HG03342 (cell line): ENCODE measurements at regions not wholly inside any gene's neighbourhood (a gene's known extent, or its start where the extent isn't known, plus 50 kb on each side); places are given as distances from the start of the nearest gene placed in this dataset.
"Not testable (repeated sequence)": the region's sequence is repeated elsewhere in the genome, so short reads cannot be mapped to it uniquely, and the experiment has no call there.

Experiments
- ATAC-seq: cut with Tn5 transposase; IDR thresholded peaks from one replicate; pipeline ENCODE4 v1.9.1; 2021; ENCODE audit warnings: mild to moderate bottlenecking, moderate library complexity; ENCODE audit not compliant: unreplicated experiment

DNA sequence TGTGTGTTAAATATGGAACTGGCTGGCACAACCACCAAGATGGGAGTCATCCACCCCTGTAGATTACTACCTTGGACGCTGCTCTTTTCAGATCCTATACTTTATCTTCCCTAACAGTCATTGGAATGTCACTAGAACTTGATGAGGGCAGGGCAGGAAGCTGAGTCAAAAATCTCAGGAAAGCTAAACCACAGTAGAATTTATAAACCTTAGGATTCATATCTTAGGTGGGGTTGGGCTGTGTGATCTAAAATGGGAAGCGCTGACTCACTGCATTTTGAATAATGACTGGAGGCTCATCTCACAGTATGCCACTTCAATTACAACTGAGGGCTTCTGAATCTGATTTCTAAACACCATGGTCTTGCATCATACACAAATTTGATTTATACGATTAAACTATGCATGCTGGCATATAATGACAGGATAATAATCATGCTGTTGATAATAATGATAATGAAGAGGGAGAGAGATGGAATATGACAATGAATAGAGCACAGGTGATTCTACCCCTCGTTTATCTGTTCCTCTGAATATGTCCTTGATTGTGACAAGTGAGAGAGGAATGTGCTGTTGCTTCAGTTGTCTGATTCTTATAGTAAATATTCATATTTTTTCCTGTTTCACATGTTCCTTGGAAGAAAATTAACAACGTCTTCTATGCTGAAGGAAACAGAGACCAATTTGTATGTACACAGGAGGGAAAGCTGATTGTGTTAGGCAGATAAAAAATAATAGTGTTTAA lies 270.3 kb upstream of the HS3ST1 start:
- ATAC-seq: no peak

DNA sequence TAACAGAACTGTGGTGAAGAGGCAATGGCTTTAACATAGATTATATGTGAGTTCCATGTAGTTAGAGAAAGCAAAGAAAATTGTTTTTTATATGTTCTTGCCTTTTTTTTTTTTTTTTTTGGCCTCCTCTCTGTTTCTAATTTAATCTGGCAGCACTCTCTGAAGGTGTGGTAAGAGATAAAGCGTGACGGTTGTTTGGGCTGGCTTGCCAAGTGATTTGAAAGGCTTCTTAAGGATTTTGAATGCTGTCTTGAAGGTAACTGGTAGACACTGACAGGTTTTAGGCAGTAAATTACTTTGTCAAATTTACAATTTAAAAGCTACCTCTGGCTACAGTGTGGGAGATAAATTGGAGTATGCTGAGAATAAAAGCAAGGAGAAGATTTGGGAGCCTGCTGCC lies 269.3 kb upstream of the HS3ST1 start:
- ATAC-seq: no peak

DNA sequence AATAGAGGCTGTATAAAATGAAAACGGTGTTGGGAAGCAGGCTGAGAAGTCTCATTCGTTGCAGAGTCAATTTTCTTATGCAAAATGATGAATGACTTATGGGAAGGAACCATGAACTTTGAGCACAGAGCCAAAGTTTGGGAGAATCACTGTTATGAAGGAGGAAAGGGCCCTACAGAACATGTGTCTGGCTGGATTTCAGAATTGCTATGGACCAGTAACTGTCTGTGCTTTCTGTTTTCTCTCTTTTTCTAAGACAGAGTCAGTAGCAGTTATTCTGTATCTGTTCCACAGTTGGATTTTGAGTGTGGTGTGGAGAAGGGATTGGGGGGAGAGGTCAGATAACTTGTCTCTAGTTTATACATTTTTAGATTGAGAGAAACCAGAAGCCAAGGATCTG lies 265.0 kb upstream of the HS3ST1 start:
- no peak for ATAC-seq

DNA sequence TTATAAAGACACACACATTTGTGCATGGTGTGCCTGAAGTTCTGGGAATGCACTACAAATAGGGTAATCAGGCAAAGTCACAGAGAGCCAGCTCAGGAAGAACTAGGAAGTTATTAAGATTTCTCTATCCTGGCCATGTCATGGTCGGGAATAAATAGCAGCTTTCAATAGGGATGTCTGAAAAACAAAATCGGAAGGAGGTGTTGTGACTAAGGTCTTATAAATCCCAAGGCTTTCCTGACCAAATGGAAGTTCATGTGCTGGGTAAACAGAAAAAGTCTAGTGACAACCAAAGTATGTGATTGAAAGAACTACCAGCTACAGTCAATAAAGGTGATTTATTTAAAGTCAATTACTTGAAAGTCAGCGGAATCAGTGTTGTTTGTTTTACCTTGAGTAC lies 262.5 kb upstream of the HS3ST1 start:
- ATAC-seq: no peak

DNA sequence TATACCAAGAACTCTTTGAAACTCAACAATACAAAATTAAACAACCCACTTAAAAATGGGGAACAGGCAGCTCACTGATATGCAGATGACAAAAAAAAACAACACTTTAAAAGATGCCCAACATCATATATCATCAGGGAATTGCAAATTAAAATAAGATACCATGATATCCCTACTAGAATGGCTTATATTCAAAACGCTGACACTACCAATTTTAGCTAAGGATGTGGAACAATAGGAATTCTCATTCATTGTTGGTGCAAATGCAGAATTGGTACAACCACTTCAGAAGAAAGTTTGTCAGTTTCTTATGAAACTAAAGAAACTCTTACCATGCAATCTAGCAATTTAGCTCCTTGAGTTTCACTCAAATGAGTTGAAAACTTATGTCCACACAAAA lies 259.0 kb upstream of the HS3ST1 start:
- ATAC-seq: no peak

DNA sequence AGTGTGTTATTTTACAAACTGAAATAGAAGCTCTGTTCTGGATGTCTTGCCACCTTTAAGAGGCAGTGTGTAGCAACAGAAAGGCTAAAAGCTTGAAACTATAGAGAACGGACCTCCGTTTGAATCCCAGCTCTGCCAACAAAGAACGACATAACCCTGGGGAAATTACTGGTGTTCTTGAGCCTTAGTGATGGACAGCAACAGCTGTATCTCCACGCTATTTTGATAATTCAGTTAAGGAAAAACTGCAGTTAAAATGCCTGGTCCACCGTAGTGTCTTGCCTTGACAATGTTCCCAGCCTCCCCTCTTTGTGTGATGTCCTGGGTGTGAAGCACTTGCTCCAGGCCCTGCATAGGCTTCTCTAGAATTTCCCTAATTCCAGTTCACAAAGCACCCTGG lies 256.8 kb upstream of the HS3ST1 start:
- ATAC-seq: no peak

DNA sequence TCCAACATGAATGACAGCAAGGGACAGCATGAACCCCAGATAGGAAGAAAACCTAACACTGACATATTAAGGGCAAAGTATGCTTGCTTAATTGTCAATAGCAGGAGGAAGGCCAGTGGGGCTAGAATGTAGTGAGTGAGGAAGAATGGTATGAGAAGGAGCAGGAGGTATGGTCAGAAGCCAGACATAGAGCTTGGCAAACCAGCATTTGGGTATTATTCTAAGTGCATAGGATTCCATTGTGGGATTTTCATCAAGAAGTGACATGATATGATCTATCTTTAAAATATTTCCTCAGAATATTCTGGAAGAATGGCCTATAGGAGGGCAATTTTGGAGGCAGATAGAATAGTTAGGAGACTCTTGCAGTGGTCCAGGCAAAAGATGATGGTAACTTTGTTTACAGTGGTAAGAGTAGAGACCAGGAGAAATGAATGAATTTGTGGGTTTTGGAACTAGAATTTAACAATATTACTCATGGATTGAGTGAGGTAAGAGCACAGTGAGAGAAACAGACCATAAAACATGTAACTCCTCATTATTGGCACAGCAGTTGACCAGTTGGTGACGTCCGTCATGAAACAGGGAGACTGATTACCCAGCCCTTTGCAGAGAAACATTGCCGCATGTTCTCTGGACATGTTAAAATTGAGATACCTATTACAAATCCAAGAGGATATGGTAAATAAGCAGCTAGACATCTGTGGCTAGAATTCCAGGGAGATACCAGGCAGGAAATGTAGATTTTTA lies 246.5 kb upstream of the HS3ST1 start:
- no peak for ATAC-seq

DNA sequence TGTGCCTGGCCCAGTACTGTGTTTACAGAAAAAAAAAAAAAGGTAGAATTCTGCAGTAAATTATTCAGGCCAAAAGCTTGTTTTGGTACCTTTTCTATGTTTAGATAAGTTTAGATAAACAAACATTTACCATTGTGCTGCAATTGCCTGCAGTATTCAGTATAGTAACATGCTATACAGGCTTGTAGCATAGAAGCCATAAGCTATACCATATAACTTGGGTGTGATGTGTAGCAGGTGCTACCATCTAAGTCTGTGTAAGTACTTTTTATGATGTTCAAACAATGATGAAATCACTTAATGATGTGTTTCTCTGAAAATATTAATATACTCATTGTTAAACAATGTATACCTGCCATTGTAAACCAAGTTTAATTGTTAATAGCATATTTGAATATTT lies 241.6 kb upstream of the HS3ST1 start:
- ATAC-seq: no peak

DNA sequence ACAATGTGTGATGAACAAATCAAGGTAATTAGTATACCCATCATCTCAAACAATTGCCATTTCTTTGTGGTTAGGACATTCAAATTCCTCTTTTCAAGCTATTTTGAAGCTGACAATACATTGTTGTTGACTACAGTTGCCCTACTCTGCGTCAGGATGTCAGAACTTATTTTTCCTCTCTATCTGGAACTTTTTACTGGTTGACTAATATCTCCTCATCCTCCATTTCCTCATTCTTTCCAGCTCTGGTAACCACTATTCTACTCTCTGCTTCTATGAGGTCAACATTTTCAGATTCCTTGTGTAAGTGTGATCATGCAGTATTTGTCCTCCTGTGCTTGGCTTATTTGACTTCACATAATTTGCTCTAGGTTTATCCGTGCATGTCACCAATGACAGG lies 240.5 kb upstream of the HS3ST1 start:
- ATAC-seq: no peak

DNA sequence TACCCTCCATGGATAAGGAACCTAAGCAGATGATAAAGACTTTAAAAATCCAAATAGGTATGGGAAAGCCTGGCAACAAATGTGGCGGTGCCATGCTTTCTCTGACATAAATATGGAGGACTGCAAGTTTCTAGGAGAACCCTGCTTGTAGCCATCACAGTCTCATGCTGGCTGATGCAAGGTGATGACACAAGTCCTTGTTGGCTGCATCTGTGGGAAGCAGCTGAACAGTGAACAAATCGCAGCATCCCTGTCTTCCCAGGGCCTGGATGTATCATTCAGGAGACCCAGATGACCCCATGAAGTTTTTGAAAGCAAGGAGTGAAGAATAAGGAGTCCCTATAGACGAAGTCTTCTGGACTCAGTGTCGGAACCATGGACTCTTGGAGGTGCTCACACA lies 234.4 kb upstream of the HS3ST1 start:
- ATAC-seq: no peak

DNA sequence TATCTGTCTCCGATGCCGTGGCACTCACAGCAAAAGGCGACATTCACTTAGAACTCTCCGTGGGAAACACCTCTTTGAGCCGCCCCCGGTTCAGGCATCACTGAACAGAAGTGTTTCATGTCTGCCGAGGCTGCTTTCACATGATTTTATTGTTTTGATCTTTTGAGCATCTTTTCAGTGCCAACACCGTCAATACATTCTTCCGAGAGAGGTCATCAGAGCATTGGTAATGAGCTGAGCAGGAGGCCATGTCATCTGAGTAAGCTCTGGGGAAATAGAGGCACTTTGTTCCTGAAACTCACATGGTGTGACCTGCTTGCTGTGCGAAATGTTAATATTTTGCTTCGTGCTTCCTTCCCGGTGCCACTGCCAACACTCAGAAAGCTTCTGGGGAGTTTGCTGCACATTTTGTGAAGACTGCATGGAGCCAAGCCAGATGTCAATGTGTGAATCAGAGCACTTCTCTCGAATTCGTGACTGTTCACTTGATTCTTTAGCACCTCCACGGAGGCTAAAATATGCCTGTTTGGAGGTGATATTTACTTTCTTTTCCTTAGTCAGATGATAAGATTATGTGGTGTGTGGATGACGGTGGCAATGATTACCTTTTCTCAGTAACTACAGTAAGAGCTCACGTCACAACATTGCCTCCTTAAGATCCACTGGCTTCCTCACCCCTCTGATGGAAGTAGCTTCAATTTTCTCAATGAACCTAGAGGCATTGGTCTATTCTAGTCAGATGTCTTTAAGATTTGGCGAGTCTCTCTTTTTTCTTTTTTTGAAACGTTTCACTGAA lies 222.3 kb upstream of the HS3ST1 start:
- no peak for ATAC-seq

DNA sequence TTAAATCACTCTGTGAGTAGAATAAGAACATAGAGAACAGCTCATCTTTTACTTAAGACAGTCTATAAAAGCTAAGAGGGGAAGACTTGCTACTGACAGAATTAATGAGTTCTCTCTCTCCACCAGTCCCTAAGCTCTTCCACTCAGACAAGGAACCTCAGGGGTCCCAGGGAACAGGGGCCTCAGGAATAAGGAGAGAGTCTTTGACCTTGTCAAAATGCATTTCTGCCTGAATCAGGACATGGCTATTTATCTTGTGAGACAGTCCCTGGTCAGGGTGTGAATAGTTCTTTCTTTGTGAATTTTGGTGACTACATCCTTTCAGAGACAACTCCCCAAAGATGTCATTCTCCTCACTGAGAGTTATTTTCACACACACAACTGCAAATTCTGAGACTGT lies 218.7 kb upstream of the HS3ST1 start:
- ATAC-seq: no peak

DNA sequence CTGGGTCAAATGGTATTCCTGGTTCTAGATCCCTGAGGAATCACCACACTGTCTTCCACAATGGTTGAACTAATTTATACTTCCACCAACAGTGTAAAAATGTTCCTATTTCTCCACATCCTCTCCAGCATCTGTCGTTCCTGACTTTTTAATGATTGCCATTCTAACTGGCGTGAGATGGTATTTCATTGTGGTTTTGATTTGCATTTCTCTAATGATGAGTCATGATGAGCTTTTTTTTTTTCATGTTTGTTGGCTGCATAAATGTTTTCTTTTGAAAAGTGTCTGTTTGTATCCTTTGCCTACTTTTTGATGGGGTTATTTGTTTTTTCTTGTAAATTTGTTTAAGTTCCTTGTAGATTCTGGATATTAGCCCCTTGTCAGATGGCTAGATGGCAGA lies 214.4 kb upstream of the HS3ST1 start:
- not testable (repeated sequence) for ATAC-seq

DNA sequence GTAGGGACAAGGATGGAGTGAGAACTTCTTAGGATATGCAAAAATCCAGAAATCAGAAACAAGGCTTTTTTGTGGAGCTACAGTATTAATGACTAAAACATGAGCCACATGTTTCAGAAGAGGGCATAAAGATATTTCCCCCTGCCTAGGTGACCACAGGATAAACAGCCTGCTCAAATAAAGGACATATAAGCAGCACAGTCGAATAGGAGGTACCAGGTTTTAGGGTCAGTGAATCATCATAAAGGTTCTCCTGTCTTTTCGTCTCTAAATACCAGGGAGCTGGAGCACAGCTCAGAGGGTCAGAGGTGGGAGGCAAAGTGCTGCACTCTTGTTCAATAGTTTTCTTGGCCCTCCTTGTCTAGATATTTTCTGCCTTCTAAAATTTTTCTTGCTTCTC lies 211.9 kb upstream of the HS3ST1 start:
- no peak for ATAC-seq

DNA sequence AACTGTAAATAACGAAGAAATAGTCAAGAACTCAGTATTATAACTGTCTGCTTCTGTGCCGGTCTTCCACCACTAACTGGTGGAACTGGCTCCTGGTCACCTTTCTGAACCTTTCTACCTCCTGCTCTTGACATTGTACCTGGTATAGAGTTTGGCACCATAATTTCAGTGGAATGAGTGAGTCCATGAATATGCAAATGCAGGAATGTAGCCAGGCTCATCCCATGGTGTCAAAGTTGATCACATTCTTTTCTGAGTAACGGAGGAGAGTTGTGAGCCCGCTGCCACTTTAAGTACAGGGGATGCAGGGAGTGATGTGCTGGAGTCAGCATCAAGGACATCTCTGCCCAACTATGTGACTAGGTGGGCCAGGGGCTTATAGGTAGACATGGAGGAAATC lies 207.9 kb upstream of the HS3ST1 start:
- no peak for ATAC-seq

DNA sequence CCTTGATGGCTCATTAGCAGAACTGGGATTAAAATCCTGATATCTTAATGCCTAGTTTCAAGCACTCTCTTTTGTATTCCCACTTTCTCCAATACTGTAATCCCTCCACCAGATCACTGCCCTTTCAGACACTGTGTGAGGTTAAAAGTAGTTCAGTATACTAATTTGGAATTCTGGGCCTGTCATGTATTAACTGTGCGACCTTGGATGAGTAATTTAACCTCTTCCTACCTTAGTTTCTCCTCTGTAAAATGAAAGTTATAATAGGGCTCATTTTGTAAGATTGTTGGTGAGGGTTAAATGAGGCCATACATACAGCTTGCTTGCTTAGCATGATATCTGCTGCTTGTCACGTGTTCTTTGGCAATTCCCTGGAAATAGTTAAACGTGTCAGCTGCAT lies 207.3 kb upstream of the HS3ST1 start:
- no peak for ATAC-seq

DNA sequence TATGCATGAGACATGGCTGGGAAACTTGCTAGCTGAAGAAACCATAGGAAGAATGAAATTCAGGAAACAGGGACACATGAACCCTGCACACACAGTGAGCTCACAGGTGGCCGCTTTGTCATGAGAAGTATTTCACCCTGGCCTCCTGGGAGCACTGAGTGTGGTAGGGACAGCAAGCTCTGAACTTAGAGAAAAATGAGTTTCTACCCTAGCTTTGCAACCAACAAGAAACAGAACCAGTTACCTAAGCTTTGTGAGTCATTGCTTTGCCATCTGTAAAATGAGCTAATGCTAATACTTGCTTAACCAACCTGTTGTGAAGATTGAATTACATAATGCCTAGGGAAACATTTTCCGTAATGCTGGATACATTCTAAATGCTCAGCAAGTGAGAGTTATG lies 206.6 kb upstream of the HS3ST1 start:
- no peak for ATAC-seq

DNA sequence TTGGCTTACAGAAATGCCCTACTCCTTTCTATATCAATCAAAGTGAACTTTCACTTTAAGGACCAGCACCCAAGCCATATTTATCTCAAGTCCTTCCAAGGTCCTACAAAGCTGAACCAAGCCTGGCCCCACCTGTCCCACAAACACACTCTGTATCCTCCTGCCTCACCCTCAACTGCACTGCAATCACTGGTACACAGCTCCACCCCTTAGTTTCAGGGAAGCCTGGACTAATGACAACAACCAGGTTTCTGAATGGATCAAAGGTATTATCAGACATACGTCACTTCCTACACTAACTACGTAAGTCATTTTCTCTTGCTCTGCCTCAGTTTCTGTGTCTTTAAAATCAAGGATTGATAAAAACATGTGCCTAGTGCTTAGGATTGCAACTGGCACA lies 205.6 kb upstream of the HS3ST1 start:
- no peak for ATAC-seq

DNA sequence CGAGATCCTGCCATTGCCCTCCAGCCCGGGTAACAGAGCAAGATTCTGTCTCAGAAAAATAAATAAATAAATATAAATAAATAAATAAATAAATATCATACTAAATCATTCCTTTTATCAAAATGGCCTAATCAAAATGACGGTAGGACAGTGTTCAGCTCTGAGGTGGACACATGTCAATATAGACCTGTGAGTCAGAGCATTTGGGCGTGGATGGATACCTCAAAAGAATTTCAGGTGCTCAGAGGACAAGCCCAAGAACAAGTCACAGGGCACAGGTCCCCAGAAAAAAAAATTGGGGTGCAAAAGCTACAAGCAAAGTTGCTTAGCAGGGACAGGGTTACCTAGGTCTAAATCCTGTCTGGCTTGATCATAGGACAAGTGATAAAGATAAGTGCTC lies 204.7 kb upstream of the HS3ST1 start:
- no peak for ATAC-seq

DNA sequence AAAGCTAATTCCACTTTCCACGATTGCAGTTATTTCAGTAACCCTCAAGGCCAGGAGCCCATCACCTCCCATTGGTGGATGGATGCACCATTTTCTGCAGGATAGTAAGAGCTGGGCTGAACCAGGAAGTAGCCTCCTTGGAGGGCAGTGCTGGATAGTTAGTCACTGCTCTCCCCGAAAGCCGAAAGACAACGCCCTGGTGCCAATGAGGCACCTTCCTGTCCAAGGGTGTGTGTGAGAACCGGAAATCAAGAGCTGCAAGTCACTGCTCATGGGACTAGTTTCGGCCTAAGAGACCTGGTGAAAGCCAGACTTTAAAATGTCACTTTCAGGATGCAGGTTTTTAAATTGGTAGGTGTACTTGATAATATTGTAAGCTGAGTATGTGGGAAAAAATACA lies 203.8 kb upstream of the HS3ST1 start:
- no peak for ATAC-seq

DNA sequence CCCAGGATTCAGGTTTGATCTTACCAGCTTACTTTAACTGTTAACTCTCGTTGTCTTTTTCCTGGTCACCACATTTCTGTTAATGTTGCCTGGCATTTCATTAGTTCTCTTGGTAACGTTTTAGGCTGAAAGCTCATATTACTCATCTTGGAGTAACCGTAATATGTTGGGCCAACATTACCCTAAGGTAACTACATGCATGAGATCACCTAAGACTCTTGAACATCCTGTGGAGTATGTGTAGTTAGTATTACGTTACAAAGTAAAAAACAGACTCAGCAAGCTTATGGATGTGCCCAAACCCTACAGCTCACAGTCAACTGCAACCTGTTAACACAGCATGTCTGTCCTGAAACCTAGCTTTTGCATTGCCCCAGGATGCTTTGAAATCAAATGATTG lies 203.3 kb upstream of the HS3ST1 start:
- no peak for ATAC-seq

DNA sequence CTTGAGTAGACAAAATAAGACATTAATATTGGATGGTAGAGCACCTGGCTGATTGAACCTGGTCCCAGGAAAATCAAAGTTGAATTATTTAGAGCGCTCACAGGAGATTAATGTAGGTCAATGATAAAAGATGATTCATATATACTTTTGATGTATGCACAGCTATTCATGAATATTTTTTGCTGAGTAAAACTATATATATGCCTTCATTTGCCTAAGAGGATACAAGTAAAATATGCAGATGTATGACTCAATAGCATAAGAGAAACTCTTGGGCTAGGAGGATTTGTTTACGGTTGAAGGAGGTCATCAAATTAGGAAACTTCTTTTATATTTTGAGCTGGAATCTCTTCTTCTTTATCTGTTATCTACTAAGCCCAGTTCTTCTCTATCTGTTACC lies 202.7 kb upstream of the HS3ST1 start:
- no peak for ATAC-seq
